Keratinocyte (primary cell): ENCODE measurements at regions not wholly inside any gene's neighbourhood (a gene's known extent, or its start where the extent isn't known, plus 50 kb on each side); places are given as distances from the start of the nearest gene placed in this dataset.

Source experiments
- DNase-seq: peaks from one replicate; pipeline ENCODE4 v3.0.0-alpha.2; 2011; ENCODE audit warnings: low read depth, missing footprints, low spot score
- FAIRE-seq: peaks from 2 replicates; lab custom pipeline; 2011; peaks lifted over from hg19 to GRCh38; lab: Jason Lieb, UNC
- H2AFZ ChIP-seq: 2 replicates; pipeline ENCODE4 v1.6.0; 2012; ENCODE audit warnings: low read length, control low read depth, inconsistent platforms; ENCODE audit not compliant: control insufficient read depth
- H3K27ac ChIP-seq: 2 replicates; pipeline ENCODE4 v1.5.1; 2011; ENCODE audit warnings: low read length; ENCODE audit not compliant: control insufficient read depth, insufficient read depth
- H3K27me3 ChIP-seq: 3 replicates; pipeline ENCODE4 v1.6.0; 2011; ENCODE audit warnings: low read length; ENCODE audit not compliant: control insufficient read depth, insufficient read depth; ENCODE audit errors: extremely low read depth
- H3K36me3 ChIP-seq, 2 experiments: 2 replicates in 1 of 2; 3 replicates in 1 of 2; pipeline ENCODE4 v1.5.1; 2011; ENCODE audit warnings: low read length in 2 of 2, mild to moderate bottlenecking in 1 of 2; ENCODE audit not compliant: control insufficient read depth in 2 of 2, insufficient read depth in 2 of 2; ENCODE audit errors: extremely low read depth in 1 of 2
- H3K4me1 ChIP-seq: 3 replicates; pipeline ENCODE4 v1.5.1; 2011; ENCODE audit warnings: low read length; ENCODE audit not compliant: control insufficient read depth, insufficient read depth; ENCODE audit errors: extremely low read depth
- H3K4me2 ChIP-seq: 3 replicates; pipeline ENCODE4 v1.6.0; 2011; ENCODE audit warnings: low read depth, low read length; ENCODE audit not compliant: control insufficient read depth, insufficient read depth; ENCODE audit errors: extremely low read depth
- H3K4me3 ChIP-seq, 3 experiments: fragments of 200-600 bp in 1 of 3; sonication (generic) in 1 of 3; 2 replicates in 2 of 3; 3 replicates in 1 of 3; pipeline ENCODE4 v1.5.1; 2011 to 2016; ENCODE audit warnings: low read length in 3 of 3, mild to moderate bottlenecking in 3 of 3, control low read depth in 2 of 3, inconsistent platforms in 1 of 3, low read depth in 1 of 3, mixed read lengths in 1 of 3, mixed run types in 1 of 3, moderate library complexity in 1 of 3; ENCODE audit not compliant: control insufficient read depth in 2 of 3, insufficient read depth in 2 of 3; ENCODE audit errors: extremely low read depth in 1 of 3
- H3K79me2 ChIP-seq: 2 replicates; pipeline ENCODE4 v1.6.0; 2012; ENCODE audit warnings: low read length; ENCODE audit not compliant: control insufficient read depth, insufficient read depth
- H3K9ac ChIP-seq: 3 replicates; pipeline ENCODE4 v1.6.0; 2011; ENCODE audit warnings: low read length; ENCODE audit not compliant: control insufficient read depth, insufficient read depth; ENCODE audit errors: extremely low read depth
- H3K9me1 ChIP-seq: 3 replicates; pipeline ENCODE4 v1.6.0; 2011; ENCODE audit warnings: low read length; ENCODE audit not compliant: control insufficient read depth, insufficient read depth; ENCODE audit errors: extremely low read depth
- H3K9me3 ChIP-seq: 2 replicates; pipeline ENCODE4 v1.5.1; 2012; ENCODE audit warnings: low read depth, low read length; ENCODE audit not compliant: control insufficient read depth
- H4K20me1 ChIP-seq: 3 replicates; pipeline ENCODE4 v1.6.0; 2011; ENCODE audit warnings: low read length; ENCODE audit not compliant: control insufficient read depth, insufficient read depth; ENCODE audit errors: extremely low read depth
- EZH2 ChIP-seq: IDR thresholded peaks from one replicate; pipeline ENCODE4 v1.6.1; 2012; ENCODE audit warnings: inconsistent platforms, mild to moderate bottlenecking, low read length, moderate library complexity
- dilution Hi-C: fragments of 300-500 bp; cut with MboI; formaldehyde crosslinking; loops from one replicate; pipeline ENCODE4 v1.7.0; 2020; ENCODE audit warnings: low sequenced_read_pairs; ENCODE audit not compliant: extremely low pct_ligation_motif_present
- TF ChIP-seq, protein P1 (sequence below), 3 experiments: IDR thresholded peaks in 1 of 3; conservative IDR thresholded peaks in 1 of 3; optimal IDR thresholded peaks in 1 of 3; 2 replicates in 2 of 3; 3 replicates in 1 of 3; pipeline versions ENCODE3 to v1.5.1; 2011; ENCODE audit warnings: low read length in 3 of 3, mild to moderate bottlenecking in 3 of 3, moderate library complexity in 2 of 3, control low read depth in 1 of 3, inconsistent platforms in 1 of 3; ENCODE audit not compliant: insufficient read depth in 2 of 3; ENCODE audit errors: extremely low read depth in 1 of 3

DNA sequence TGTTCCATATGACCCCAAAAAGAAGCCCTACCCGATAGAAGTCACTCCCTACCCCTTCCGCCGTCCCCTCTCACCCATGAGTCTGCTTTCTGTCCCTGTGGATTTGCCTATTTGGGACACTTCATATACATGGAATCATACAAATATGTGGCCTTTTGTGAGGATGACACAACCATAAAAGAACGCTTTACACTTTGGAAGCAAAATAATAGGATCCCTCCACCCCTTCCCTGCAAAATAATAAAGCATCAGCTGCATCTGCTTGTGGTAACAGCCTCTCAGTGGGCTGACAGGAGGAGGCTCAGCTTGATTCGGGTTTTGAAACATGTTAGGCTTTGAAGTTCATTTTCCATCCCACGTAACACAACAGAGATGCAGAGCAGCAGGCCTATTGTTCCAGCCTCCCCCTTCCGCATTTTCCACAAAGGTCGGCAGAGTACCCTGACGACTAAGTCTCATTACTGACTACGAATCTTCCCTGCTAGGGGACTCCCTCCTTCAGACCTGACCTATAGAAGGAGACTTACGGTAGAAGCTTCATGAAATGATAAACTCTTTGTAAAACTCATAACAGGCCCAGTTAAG, 99.1 kb downstream of the ALDH8A1 start:
- no peaks in the 10 kb centered on the region for H3K9me1 ChIP-seq
- H3K27ac ChIP-seq, result no peak overlapping the region
- DNase-seq, result no peak
- no peaks in the 10 kb centered on the region for H3K4me1 ChIP-seq
- TF ChIP-seq, protein P1, sequence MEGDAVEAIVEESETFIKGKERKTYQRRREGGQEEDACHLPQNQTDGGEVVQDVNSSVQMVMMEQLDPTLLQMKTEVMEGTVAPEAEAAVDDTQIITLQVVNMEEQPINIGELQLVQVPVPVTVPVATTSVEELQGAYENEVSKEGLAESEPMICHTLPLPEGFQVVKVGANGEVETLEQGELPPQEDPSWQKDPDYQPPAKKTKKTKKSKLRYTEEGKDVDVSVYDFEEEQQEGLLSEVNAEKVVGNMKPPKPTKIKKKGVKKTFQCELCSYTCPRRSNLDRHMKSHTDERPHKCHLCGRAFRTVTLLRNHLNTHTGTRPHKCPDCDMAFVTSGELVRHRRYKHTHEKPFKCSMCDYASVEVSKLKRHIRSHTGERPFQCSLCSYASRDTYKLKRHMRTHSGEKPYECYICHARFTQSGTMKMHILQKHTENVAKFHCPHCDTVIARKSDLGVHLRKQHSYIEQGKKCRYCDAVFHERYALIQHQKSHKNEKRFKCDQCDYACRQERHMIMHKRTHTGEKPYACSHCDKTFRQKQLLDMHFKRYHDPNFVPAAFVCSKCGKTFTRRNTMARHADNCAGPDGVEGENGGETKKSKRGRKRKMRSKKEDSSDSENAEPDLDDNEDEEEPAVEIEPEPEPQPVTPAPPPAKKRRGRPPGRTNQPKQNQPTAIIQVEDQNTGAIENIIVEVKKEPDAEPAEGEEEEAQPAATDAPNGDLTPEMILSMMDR (optimal IDR thresholded peaks at IDR 0.05 in 1 of 3, IDR thresholded peaks at IDR 0.05 in 1 of 3, conservative IDR thresholded peaks at IDR 0.05 in 1 of 3; ENCODE audit: extremely low read depth in 1 of 3, insufficient read depth in 2 of 3, low read length in 3 of 3), result no peak
- TF ChIP-seq EZH2, result no peak
- no peaks in the 10 kb centered on the region for H3K27me3 ChIP-seq
- no peaks in the 10 kb centered on the region for H3K36me3 ChIP-seq
- H3K79me2 ChIP-seq, result no peaks in the 10 kb centered on the region
- dilution Hi-C loops, result no loop called here
- H4K20me1 ChIP-seq, result no peaks in the 10 kb centered on the region
- H2AFZ ChIP-seq, result no peak overlapping the region
- no peak overlapping the region for H3K4me2 ChIP-seq
- no peak for FAIRE-seq
- no peak overlapping the region for H3K4me3 ChIP-seq
- H3K9ac ChIP-seq, result no peak overlapping the region
- no peaks in the 10 kb centered on the region for H3K9me3 ChIP-seq

DNA sequence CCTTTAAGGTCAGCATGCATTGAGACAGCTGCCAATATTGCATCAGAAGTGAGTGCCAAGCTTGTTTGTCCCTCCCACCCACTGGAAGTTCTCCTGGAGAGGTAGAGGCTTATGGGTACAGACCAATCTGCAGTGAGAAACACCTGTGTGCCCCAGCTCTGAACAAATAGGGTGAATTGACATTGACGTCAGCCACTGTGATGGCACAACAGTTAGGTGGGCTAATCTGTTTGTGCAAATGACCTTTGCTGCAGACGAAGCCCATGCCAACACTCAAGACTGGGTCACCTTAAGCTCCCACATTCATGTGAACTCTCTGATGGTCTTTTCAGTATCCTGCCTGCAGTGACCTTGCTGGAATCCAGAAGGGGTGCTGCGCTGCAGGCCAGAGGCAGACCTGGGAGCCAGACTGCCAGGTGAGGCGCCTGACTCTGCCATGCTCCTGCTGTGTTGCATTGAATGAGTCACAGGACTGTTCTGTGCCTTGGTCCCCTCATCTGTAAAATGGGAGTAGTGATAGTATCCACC, 99.9 kb downstream of the ALDH8A1 start:
- no peaks in the 10 kb centered on the region for H3K36me3 ChIP-seq
- no peak overlapping the region for H2AFZ ChIP-seq
- TF ChIP-seq, protein P1 (optimal IDR thresholded peaks at IDR 0.05 in 1 of 3, IDR thresholded peaks at IDR 0.05 in 1 of 3, conservative IDR thresholded peaks at IDR 0.05 in 1 of 3; ENCODE audit: extremely low read depth in 1 of 3, insufficient read depth in 2 of 3, low read length in 3 of 3), result no peak
- TF ChIP-seq EZH2, result no peak
- H3K9me3 ChIP-seq, result no peaks in the 10 kb centered on the region
- H3K9ac ChIP-seq, result no peak overlapping the region
- no peak for DNase-seq
- H4K20me1 ChIP-seq, result no peaks in the 10 kb centered on the region
- no peak overlapping the region for H3K4me2 ChIP-seq
- no peak overlapping the region for H3K27ac ChIP-seq
- H3K4me3 ChIP-seq, result no peak overlapping the region
- no peak for FAIRE-seq
- H3K4me1 ChIP-seq, result no peaks in the 10 kb centered on the region
- dilution Hi-C loops, result no loop called here
- no peaks in the 10 kb centered on the region for H3K79me2 ChIP-seq
- no peaks in the 10 kb centered on the region for H3K9me1 ChIP-seq
- H3K27me3 ChIP-seq, result no peaks in the 10 kb centered on the region
